ENCODE measurements at regions not wholly inside any gene's neighbourhood (a gene's known extent, or its start where the extent isn't known, plus 50 kb on each side); places are given as distances from the start of the nearest gene placed in this dataset.
"Not testable (repeated sequence)": the region's sequence is repeated elsewhere in the genome, so short reads cannot be mapped to it uniquely, and the experiment has no call there.

- in situ Hi-C loops (cut with HindIII; ENCODE audit: low pct_ligation_motif_present, low pct_unique_long_range_greater_than_20kb, low sequenced_read_pairs) = no loop called here
- DNase-seq = no peak
Measured at GRCh38 chr2:156753766-156754165, 317.6 kb downstream of the GPD2 start.

- no peak for DNase-seq
- in situ Hi-C loops (cut with HindIII; ENCODE audit: low pct_ligation_motif_present, low pct_unique_long_range_greater_than_20kb, low sequenced_read_pairs) = no loop called here
Measured at GRCh38 chr2:156756516-156756915, 320.3 kb downstream of the GPD2 start.

GRCh38 chr2:156763174-156763573 is 327.0 kb downstream of the GPD2 start:
- in situ Hi-C loops (cut with HindIII; ENCODE audit: low pct_ligation_motif_present, low pct_unique_long_range_greater_than_20kb, low sequenced_read_pairs) = no loop called here
- DNase-seq = no peak

- in situ Hi-C loops (cut with HindIII; ENCODE audit: low pct_ligation_motif_present, low pct_unique_long_range_greater_than_20kb, low sequenced_read_pairs) = no loop called here
- DNase-seq = no peak
Measured at GRCh38 chr2:156765043-156765442, 328.9 kb downstream of the GPD2 start.

- in situ Hi-C loops (cut with HindIII; ENCODE audit: low pct_ligation_motif_present, low pct_unique_long_range_greater_than_20kb, low sequenced_read_pairs) = no loop called here
Measured at GRCh38 chr2:156765450-156765849, 329.3 kb downstream of the GPD2 start.

GRCh38 chr2:156769802-156770201 is 333.6 kb downstream of the GPD2 start:
- in situ Hi-C loops (cut with HindIII; ENCODE audit: low pct_ligation_motif_present, low pct_unique_long_range_greater_than_20kb, low sequenced_read_pairs) = no loop called here
- DNase-seq = no peak

More at GRCh38 chr2:156765450-156765849, 329.3 kb downstream of the GPD2 start:
- DNase-seq = no peak

GRCh38 chr2:156778916-156779315 is 342.7 kb downstream of the GPD2 start:
- in situ Hi-C loops (cut with HindIII; ENCODE audit: low pct_ligation_motif_present, low pct_unique_long_range_greater_than_20kb, low sequenced_read_pairs) = no loop called here
- DNase-seq = no peak

- DNase-seq = no peak
- in situ Hi-C loops (cut with HindIII; ENCODE audit: low pct_ligation_motif_present, low pct_unique_long_range_greater_than_20kb, low sequenced_read_pairs) = no loop called here
Measured at GRCh38 chr2:156779416-156780120, 343.4 kb downstream of the GPD2 start.

- DNase-seq; in situ Hi-C loops (cut with HindIII; ENCODE audit: low pct_ligation_motif_present, low pct_unique_long_range_greater_than_20kb, low sequenced_read_pairs): not testable (repeated sequence)
Measured at GRCh38 chr2:156781677-156782076, 345.5 kb downstream of the GPD2 start.

GRCh38 chr2:156784020-156784701 is 348.0 kb downstream of the GPD2 start:
- no peak for DNase-seq
- in situ Hi-C loops (cut with HindIII; ENCODE audit: low pct_ligation_motif_present, low pct_unique_long_range_greater_than_20kb, low sequenced_read_pairs) = no loop called here

GRCh38 chr2:156787517-156787916 is 351.3 kb downstream of the GPD2 start:
- in situ Hi-C loops (cut with HindIII; ENCODE audit: low pct_ligation_motif_present, low pct_unique_long_range_greater_than_20kb, low sequenced_read_pairs) = no loop called here
- DNase-seq = no peak

- DNase-seq = no peak
- in situ Hi-C loops (cut with HindIII; ENCODE audit: low pct_ligation_motif_present, low pct_unique_long_range_greater_than_20kb, low sequenced_read_pairs) = no loop called here
Measured at GRCh38 chr2:156790343-156791037, 354.3 kb downstream of the GPD2 start.

GRCh38 chr2:156792242-156792840 is 356.2 kb downstream of the GPD2 start:
- no peak for DNase-seq
- in situ Hi-C loops (cut with HindIII; ENCODE audit: low pct_ligation_motif_present, low pct_unique_long_range_greater_than_20kb, low sequenced_read_pairs) = no loop called here

- no peak for DNase-seq
- in situ Hi-C loops (cut with HindIII; ENCODE audit: low pct_ligation_motif_present, low pct_unique_long_range_greater_than_20kb, low sequenced_read_pairs) = no loop called here
Measured at GRCh38 chr2:156797832-156798231, 361.7 kb downstream of the GPD2 start.

- in situ Hi-C loops (cut with HindIII; ENCODE audit: low pct_ligation_motif_present, low pct_unique_long_range_greater_than_20kb, low sequenced_read_pairs) = no loop called here
- DNase-seq = no peak
Measured at GRCh38 chr2:156800065-156800653, 364.0 kb downstream of the GPD2 start.

- in situ Hi-C loops (cut with HindIII; ENCODE audit: low pct_ligation_motif_present, low pct_unique_long_range_greater_than_20kb, low sequenced_read_pairs) = no loop called here
- DNase-seq = no peak
Measured at GRCh38 chr2:156800781-156801361, 364.7 kb downstream of the GPD2 start.

GRCh38 chr2:156803243-156803642 is 367.1 kb downstream of the GPD2 start:
- no peak for DNase-seq
- in situ Hi-C loops (cut with HindIII; ENCODE audit: low pct_ligation_motif_present, low pct_unique_long_range_greater_than_20kb, low sequenced_read_pairs) = no loop called here

- DNase-seq = no peak
- in situ Hi-C loops (cut with HindIII; ENCODE audit: low pct_ligation_motif_present, low pct_unique_long_range_greater_than_20kb, low sequenced_read_pairs) = no loop called here
Measured at GRCh38 chr2:156803967-156804366, 367.8 kb downstream of the GPD2 start.

GRCh38 chr2:156810094-156810493 is 373.9 kb downstream of the GPD2 start:
- in situ Hi-C loops (cut with HindIII; ENCODE audit: low pct_ligation_motif_present, low pct_unique_long_range_greater_than_20kb, low sequenced_read_pairs) = no loop called here

More at GRCh38 chr2:156810094-156810493, 373.9 kb downstream of the GPD2 start:
- no peak for DNase-seq

Data from ACHN (cell line).